Sigmoid colon (tissue), 6 donors: ENCODE measurements at regions not wholly inside any gene's neighbourhood (a gene's known extent, or its start where the extent isn't known, plus 50 kb on each side); places are given as distances from the start of the nearest gene placed in this dataset.

Experiments
- DNase-seq: peaks from one replicate; pipeline ENCODE4 v3.0.0-alpha.2; 2019
- H3K27ac ChIP-seq, 4 donors: fragments of 200-600 bp; sonication (generic); one replicate each; pipeline ENCODE4 v1.5.1; 2016 to 2019; ENCODE audit warnings: mild to moderate bottlenecking in 1 of 4
- H3K27me3 ChIP-seq, 3 donors: fragments of 200-600 bp; sonication (generic); one replicate each; pipeline ENCODE4 v1.5.1; 2019; ENCODE audit warnings: mild to moderate bottlenecking in 1 of 3
- H3K36me3 ChIP-seq, 4 donors: fragments of 200-600 bp; sonication (generic); one replicate each; pipeline ENCODE4 v1.5.1; 2016 to 2019
- H3K4me1 ChIP-seq, 4 donors: fragments of 200-600 bp; sonication (generic); one replicate each; pipeline ENCODE4 v1.5.1; 2017 to 2019
- H3K4me3 ChIP-seq, 4 donors: fragments of 200-600 bp; sonication (generic); one replicate each; pipeline ENCODE4 v1.5.1; 2017 to 2019; ENCODE audit warnings: mild to moderate bottlenecking in 2 of 4, moderate library complexity in 1 of 4
- H3K9me3 ChIP-seq, 4 donors: fragments of 200-600 bp in 3 of 4; sonication (generic) in 3 of 4; one replicate each; pipeline versions ENCODE4 v1.5.1 to v1.6.1; 2013 to 2019
- EP300 ChIP-seq, 4 donors: sonication (generic); formaldehyde crosslinking; IDR thresholded peaks; one replicate each; pipeline ENCODE4 v1.6.1; 2017; ENCODE audit warnings: antibody characterized with exemption in 4 of 4
- POLR2A ChIP-seq, 2 donors: fragments of 450-650 bp; IDR thresholded peaks; one replicate each; pipeline ENCODE4 v1.6.1; 2016; ENCODE audit warnings: antibody characterized with exemption in 2 of 2, mild to moderate bottlenecking in 2 of 2, moderate library complexity in 2 of 2
- POLR2AphosphoS5 ChIP-seq, 4 donors: sonication (generic); formaldehyde crosslinking; IDR thresholded peaks; one replicate each; pipeline ENCODE4 v1.6.1; 2017; ENCODE audit warnings: antibody characterized with exemption in 4 of 4
- WGBS, 2 donors: extraction: QIAGEN DNeasy Blood & Tissue Kit; methylation state at CpG; one replicate each; pipeline ENCODE4 v1.1.7; 2013; 5-methylcytosine and 5-hydroxymethylcytosine counted together
- intact Hi-C: fragments of 100-400 bp; cut with DNase I; formaldehyde crosslinking; loops from one replicate; pipeline ENCODE4 v1.15.1; 2023
- TF ChIP-seq, protein P1 (sequence below), 4 experiments: fragments of 450-650 bp in 3 of 4; fragments of 200-600 bp in 1 of 4; IDR thresholded peaks; one replicate each; pipeline ENCODE4 v1.5.1; 2016 to 2019; ENCODE audit warnings: antibody characterized with exemption in 4 of 4, mild to moderate bottlenecking in 3 of 4, moderate library complexity in 2 of 4
- donor health status: healthy with polysubstance abuse.
- donor health status: healthy.

DNA sequence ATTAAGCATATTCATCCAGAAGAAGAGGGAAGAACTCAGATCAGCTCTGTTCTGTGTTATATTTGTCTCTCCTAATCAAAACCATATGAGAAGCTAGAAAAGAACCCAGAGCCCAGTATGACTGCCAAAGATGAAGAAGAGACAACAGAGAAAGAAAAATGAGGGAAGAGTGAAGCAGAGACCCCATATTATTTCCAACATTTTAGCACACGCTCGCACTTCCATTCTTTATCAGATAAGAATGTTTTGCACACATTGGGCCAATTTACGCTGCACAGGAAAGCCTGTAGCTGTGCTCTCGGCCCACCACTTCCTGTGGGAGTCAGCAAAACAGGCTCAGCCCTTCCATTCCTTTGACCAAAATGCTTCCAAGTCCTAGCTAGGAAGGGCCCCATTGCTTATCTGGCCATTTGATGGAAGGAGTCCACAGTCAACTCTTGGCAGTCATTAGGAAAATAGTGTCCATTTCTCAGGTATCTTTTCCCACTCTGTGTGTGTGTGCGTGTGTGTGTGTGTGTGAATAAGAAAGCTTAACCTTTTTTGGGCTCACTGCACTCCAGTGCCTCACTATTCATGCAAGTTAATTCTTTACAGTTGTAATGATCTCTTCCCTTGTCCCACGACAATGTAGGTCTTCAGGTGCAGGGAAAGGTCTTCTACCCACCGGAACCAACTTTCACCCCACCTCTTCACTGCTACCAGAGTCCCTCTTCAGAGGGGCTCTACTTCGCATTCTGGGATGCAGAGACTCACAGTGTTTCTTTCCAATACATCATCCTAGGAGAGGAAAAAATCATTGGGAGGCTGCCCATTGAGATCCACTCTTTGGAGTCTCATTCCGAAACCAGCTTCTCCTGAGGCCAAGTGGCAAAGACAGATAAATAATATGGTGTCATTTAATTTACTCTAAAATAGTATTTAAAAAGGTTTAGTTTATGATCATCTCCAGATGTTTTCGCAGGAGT lies 237.5 kb downstream of the COG6 start:
- TF ChIP-seq EP300 (IDR thresholded peaks at IDR 0.05): no peak
- TF ChIP-seq POLR2AphosphoS5 (IDR thresholded peaks at IDR 0.05): no peak
- no peak for TF ChIP-seq POLR2A (IDR thresholded peaks at IDR 0.05)
- Histone ChIP-seq H3K36me3 (no peaks in the 10 kb centered on the region), H3K4me3 (no peak overlapping the region), H3K9me3 (no peaks in the 10 kb centered on the region), H3K27ac (peak overlapping the region in 2 of 4 donors; percentile 9 to 22), H3K4me1 (peaks cover 0 to 13% (median 3%) of the 10 kb centered on the region in 4 donors), H3K27me3 (no peaks in the 10 kb centered on the region)
- no peak for DNase-seq
- intact Hi-C loops: no loop called here
- WGBS, 2 donors: 57 to 73% methylated on average over 10 of the region's 10 CpGs

DNA sequence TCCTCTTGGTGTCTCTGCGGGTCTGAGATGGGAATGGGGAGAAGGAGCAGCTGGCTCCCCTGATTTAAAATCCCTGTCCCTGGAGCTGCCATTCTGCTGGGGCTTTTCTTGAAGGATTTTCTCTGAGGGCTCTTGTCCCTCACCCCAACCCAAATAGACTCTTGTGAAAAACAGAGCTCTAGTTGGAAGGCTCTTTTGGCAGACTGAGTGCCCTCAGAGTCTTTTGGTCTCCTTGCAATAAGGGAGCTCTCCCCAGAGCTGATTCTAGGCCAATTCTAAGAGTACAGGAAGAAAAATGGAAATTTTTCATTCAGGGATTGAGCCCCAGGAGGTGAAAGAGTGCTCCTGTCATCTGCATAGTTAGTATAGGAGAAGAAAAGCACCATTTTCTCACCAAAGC lies 238.3 kb downstream of the COG6 start:
- H3K9me3 ChIP-seq: no peaks in the 10 kb centered on the region
- intact Hi-C loops: no loop called here
- H3K36me3 ChIP-seq: no peaks in the 10 kb centered on the region
- DNase-seq: no peak
- 93 to 94% methylated on average over 1 of the region's 1 CpG for WGBS, 2 donors
- H3K27ac ChIP-seq: no peak overlapping the region
- H3K4me3 ChIP-seq: no peak overlapping the region
- TF ChIP-seq, protein P1, sequence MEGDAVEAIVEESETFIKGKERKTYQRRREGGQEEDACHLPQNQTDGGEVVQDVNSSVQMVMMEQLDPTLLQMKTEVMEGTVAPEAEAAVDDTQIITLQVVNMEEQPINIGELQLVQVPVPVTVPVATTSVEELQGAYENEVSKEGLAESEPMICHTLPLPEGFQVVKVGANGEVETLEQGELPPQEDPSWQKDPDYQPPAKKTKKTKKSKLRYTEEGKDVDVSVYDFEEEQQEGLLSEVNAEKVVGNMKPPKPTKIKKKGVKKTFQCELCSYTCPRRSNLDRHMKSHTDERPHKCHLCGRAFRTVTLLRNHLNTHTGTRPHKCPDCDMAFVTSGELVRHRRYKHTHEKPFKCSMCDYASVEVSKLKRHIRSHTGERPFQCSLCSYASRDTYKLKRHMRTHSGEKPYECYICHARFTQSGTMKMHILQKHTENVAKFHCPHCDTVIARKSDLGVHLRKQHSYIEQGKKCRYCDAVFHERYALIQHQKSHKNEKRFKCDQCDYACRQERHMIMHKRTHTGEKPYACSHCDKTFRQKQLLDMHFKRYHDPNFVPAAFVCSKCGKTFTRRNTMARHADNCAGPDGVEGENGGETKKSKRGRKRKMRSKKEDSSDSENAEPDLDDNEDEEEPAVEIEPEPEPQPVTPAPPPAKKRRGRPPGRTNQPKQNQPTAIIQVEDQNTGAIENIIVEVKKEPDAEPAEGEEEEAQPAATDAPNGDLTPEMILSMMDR (IDR thresholded peaks at IDR 0.05): no peak
- TF ChIP-seq POLR2A (IDR thresholded peaks at IDR 0.05) (no peak), EP300 (IDR thresholded peaks at IDR 0.05) (no peak), POLR2AphosphoS5 (IDR thresholded peaks at IDR 0.05) (no peak)
- H3K27me3 ChIP-seq: no peaks in the 10 kb centered on the region
- H3K4me1 ChIP-seq: peaks cover 0 to 7% (median 3%) of the 10 kb centered on the region in 4 donors

DNA sequence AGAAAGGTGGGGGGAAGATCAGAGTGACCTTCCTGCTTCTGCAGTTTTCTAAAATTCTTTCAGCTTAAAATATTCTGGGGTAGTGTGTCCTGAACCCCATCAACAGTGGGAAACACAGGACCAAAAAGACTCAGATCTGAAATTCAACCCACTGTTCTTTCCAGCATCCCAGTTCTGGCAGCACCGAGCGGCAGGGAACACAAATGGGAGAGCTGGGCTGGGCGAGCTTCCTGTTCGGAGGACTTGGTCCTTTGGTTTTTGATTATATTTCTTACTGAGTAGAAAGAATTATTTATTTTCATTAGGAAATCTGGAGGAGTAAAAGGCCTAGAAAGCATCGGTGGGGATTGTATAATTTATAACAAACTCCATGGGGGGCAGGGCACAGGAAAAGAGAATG lies 239.1 kb downstream of the COG6 start:
- Histone ChIP-seq H3K4me1 (peaks cover 0 to 6% (median under 1%) of the 10 kb centered on the region in 4 donors), H3K27me3 (no peaks in the 10 kb centered on the region), H3K36me3 (no peaks in the 10 kb centered on the region), H3K4me3 (no peak overlapping the region), H3K9me3 (no peaks in the 10 kb centered on the region), H3K27ac (no peak overlapping the region)
- DNase-seq: no peak
- intact Hi-C loops: no loop called here
- TF ChIP-seq, protein P1 (IDR thresholded peaks at IDR 0.05): no peak
- TF ChIP-seq EP300 (IDR thresholded peaks at IDR 0.05): no peak
- no peak for TF ChIP-seq POLR2A (IDR thresholded peaks at IDR 0.05)
- TF ChIP-seq POLR2AphosphoS5 (IDR thresholded peaks at IDR 0.05): no peak
- WGBS, 2 donors: 82 to 85% methylated on average over 5 of the region's 5 CpGs

DNA sequence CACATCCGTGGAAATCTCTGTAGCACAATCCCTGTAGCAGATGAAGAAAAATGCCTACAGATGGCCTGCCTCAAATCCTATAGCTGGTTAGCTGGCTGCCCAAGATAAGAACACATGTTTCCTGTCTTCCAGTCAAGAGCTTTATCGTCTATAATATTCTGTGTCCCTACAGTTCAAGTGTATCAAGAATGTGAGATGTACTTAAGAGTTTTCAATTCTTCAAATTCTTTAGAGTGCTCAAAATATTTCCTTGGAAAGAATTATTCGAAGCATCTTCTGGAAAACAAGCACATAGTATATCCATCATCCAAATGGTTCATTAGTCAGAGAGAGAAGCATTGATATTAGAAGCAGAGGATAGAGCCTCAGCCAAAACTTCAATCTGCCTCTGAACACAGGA lies 239.8 kb downstream of the COG6 start:
- Histone ChIP-seq H3K36me3 (no peaks in the 10 kb centered on the region), H3K27ac (no peak overlapping the region), H3K9me3 (no peaks in the 10 kb centered on the region), H3K27me3 (no peaks in the 10 kb centered on the region), H3K4me1 (peaks cover 0 to 13% (median 6%) of the 10 kb centered on the region in 4 donors), H3K4me3 (no peak overlapping the region)
- DNase-seq: no peak
- TF ChIP-seq, protein P1 (IDR thresholded peaks at IDR 0.05): no peak
- TF ChIP-seq EP300 (IDR thresholded peaks at IDR 0.05) (no peak), POLR2AphosphoS5 (IDR thresholded peaks at IDR 0.05) (no peak), POLR2A (IDR thresholded peaks at IDR 0.05) (no peak)
- intact Hi-C loops: no loop called here
- 31 to 70% methylated on average over 3 of the region's 3 CpGs for WGBS, 2 donors

DNA sequence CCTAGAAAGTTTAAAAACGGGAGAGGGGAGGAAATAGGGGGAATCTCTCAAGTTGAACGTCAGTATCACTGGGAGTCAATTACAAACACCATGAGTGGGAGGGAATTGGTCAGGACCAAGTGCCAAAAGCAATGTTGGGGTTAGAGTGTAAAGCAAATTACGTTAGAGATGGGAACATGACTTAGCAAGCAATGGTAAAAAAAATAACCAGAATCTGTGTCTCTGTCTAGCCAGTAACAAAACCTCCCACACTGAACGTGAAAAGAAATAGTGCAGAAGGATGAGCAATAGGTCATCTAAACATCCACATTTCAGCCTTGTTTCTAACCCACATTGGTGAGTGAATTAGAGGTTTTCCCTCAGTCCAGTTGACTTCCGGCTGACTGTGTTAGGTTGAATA lies 242.2 kb downstream of the COG6 start:
- H3K4me3 ChIP-seq: no peak overlapping the region
- DNase-seq: no peak
- intact Hi-C loops: no loop called here
- no peak for TF ChIP-seq POLR2A (IDR thresholded peaks at IDR 0.05)
- TF ChIP-seq, protein P1 (IDR thresholded peaks at IDR 0.05): no peak
- no peak for TF ChIP-seq EP300 (IDR thresholded peaks at IDR 0.05)
- TF ChIP-seq POLR2AphosphoS5 (IDR thresholded peaks at IDR 0.05): no peak
- H3K27me3 ChIP-seq: no peaks in the 10 kb centered on the region
- no peak overlapping the region for H3K27ac ChIP-seq
- H3K36me3 ChIP-seq: no peaks in the 10 kb centered on the region
- WGBS, 2 donors: 76 to 88% methylated on average over 5 of the region's 5 CpGs
- H3K4me1 ChIP-seq: peaks cover 0 to 14% (median 10%) of the 10 kb centered on the region in 4 donors
- H3K9me3 ChIP-seq: no peaks in the 10 kb centered on the region
